Mesendoderm (in vitro differentiated cells): ENCODE measurements at regions not wholly inside any gene's neighbourhood (a gene's known extent, or its start where the extent isn't known, plus 50 kb on each side); places are given as distances from the start of the nearest gene placed in this dataset.

Experiments
- DNase-seq: peaks from one replicate; pipeline ENCODE4 v3.0.0; 2013
- H2AK5ac ChIP-seq: 2 replicates; pipeline ENCODE4 v1.6.1; 2013; ENCODE audit warnings: low read length, inconsistent platforms
- H2BK120ac ChIP-seq: 2 replicates; pipeline ENCODE4 v1.6.1; 2013; ENCODE audit warnings: low read depth, mild to moderate bottlenecking, low read length, moderate library complexity, mixed read lengths
- H2BK15ac ChIP-seq: replicated peaks from 2 replicates; pipeline ENCODE4 v1.6.1; 2013; ENCODE audit warnings: low read depth, mild to moderate bottlenecking, moderate library complexity
- H2BK5ac ChIP-seq: 2 replicates; pipeline ENCODE4 v1.6.1; 2013; ENCODE audit warnings: low read length, inconsistent platforms
- H3K18ac ChIP-seq: 2 replicates; pipeline ENCODE4 v1.6.1; 2013; ENCODE audit warnings: mild to moderate bottlenecking, low read length, mixed read lengths
- H3K23ac ChIP-seq: one replicate; pipeline ENCODE4 v1.6.1; 2013; ENCODE audit warnings: low read length
- H3K27ac ChIP-seq: 2 replicates; pipeline ENCODE4 v1.5.1; 2013; ENCODE audit warnings: low read depth, mild to moderate bottlenecking, inconsistent platforms, low read length, moderate library complexity
- H3K27me3 ChIP-seq: 2 replicates; pipeline ENCODE4 v1.6.1; 2013; ENCODE audit warnings: low read length, control low read depth, mild to moderate bottlenecking, inconsistent platforms; ENCODE audit not compliant: insufficient read depth, poor library complexity
- H3K36me3 ChIP-seq: 2 replicates; pipeline ENCODE4 v1.6.1; 2013; ENCODE audit warnings: low read length, inconsistent platforms; ENCODE audit not compliant: control insufficient read depth, insufficient read depth
- H3K4ac ChIP-seq: one replicate; pipeline ENCODE4 v1.6.1; 2013; ENCODE audit warnings: low read depth, mild to moderate bottlenecking, low read length, moderate library complexity
- H3K4me1 ChIP-seq: 2 replicates; pipeline ENCODE4 v1.6.1; 2013; ENCODE audit warnings: low read depth, low read length, inconsistent platforms; ENCODE audit not compliant: control insufficient read depth
- H3K4me2 ChIP-seq: 2 replicates; pipeline ENCODE4 v1.6.1; 2013; ENCODE audit warnings: low read length
- H3K4me3 ChIP-seq: 2 replicates; pipeline ENCODE4 v1.5.1; 2013; ENCODE audit warnings: mild to moderate bottlenecking, low read length
- H3K56ac ChIP-seq: one replicate; pipeline ENCODE4 v1.6.1; 2013; ENCODE audit warnings: low read length
- H3K79me1 ChIP-seq: 2 replicates; pipeline ENCODE4 v1.6.1; 2013; ENCODE audit warnings: low read length, inconsistent platforms
- H3K79me2 ChIP-seq: 2 replicates; pipeline ENCODE4 v1.6.1; 2013; ENCODE audit warnings: mild to moderate bottlenecking, low read length; ENCODE audit not compliant: control insufficient read depth, insufficient read depth
- H3K9ac ChIP-seq: 2 replicates; pipeline ENCODE4 v1.6.1; 2013; ENCODE audit warnings: low read length, inconsistent platforms
- H4K5ac ChIP-seq: one replicate; pipeline ENCODE4 v1.6.1; 2013; ENCODE audit warnings: low read length
- H4K8ac ChIP-seq: one replicate; pipeline ENCODE4 v1.6.1; 2013; ENCODE audit warnings: low read depth, mild to moderate bottlenecking, control low read depth, low read length, moderate library complexity
- WGBS: extraction: QIAGEN DNeasy Blood & Tissue Kit; methylation state at CpG from one replicate; pipeline ENCODE4 v1.1.7; 2013; ENCODE audit warnings: low lambda C conversion rate, missing lambda C conversion rate; ENCODE audit not compliant: insufficient coverage; ENCODE audit errors: extremely low coverage; 5-methylcytosine and 5-hydroxymethylcytosine counted together

GRCh38 chr5:168153263-168153875, 138.1 kb upstream of the WWC1 start:
- no CpG with 5 or more reads among the region's 7 CpGs for WGBS
- Histone ChIP-seq H3K56ac (no peak overlapping the region), H2BK120ac (no peak overlapping the region), H3K36me3 (no peaks in the 10 kb centered on the region), H2BK15ac (no peak overlapping the region), H2BK5ac (no peak overlapping the region), H3K4ac (no peak overlapping the region), H4K8ac (no peak overlapping the region), H3K27me3 (no peaks in the 10 kb centered on the region), H3K4me2 (no peak overlapping the region), H3K79me2 (no peaks in the 10 kb centered on the region), H3K79me1 (no peaks in the 10 kb centered on the region), H3K4me1 (no peaks in the 10 kb centered on the region), H4K5ac (no peak overlapping the region), H3K9ac (no peak overlapping the region), H3K23ac (no peak overlapping the region), H3K18ac (peak overlapping the region; percentile 5), H3K4me3 (no peak overlapping the region), H3K27ac (no peak overlapping the region), H2AK5ac (no peak overlapping the region)
- DNase-seq: peak; percentile 53

- no peaks in the 10 kb centered on the region for H3K79me1 ChIP-seq
- no peak overlapping the region for H3K4me3 ChIP-seq
- no peak overlapping the region for H2BK5ac ChIP-seq
- no peak overlapping the region for H3K56ac ChIP-seq
- H3K79me2 ChIP-seq: no peaks in the 10 kb centered on the region
- no peak overlapping the region for H3K9ac ChIP-seq
- peak overlapping the region; percentile 5 for H3K18ac ChIP-seq
- H3K4me1 ChIP-seq: no peaks in the 10 kb centered on the region
- H2BK15ac ChIP-seq: no peak overlapping the region
- H3K27me3 ChIP-seq: no peaks in the 10 kb centered on the region
- H3K27ac ChIP-seq: no peak overlapping the region
- no peak overlapping the region for H3K23ac ChIP-seq
- H3K4me2 ChIP-seq: no peak overlapping the region
- no peaks in the 10 kb centered on the region for H3K36me3 ChIP-seq
- no peak for DNase-seq
- H2BK120ac ChIP-seq: no peak overlapping the region
- H3K4ac ChIP-seq: no peak overlapping the region
- H4K5ac ChIP-seq: no peak overlapping the region
- WGBS: no CpG with 5 or more reads among the region's 6 CpGs
- H4K8ac ChIP-seq: no peak overlapping the region
- no peak overlapping the region for H2AK5ac ChIP-seq
These were observed 137.6 kb upstream of the WWC1 start for GRCh38 chr5:168153876-168154270.

GRCh38 chr5:168155585-168155984, 135.9 kb upstream of the WWC1 start:
- no peak overlapping the region for H4K5ac ChIP-seq
- no peaks in the 10 kb centered on the region for H3K79me1 ChIP-seq
- no peak overlapping the region for H3K9ac ChIP-seq
- H3K27me3 ChIP-seq: no peaks in the 10 kb centered on the region
- no peaks in the 10 kb centered on the region for H3K79me2 ChIP-seq
- no peak overlapping the region for H2BK120ac ChIP-seq
- no peak overlapping the region for H2AK5ac ChIP-seq
- no peak overlapping the region for H3K23ac ChIP-seq
- no peak overlapping the region for H3K4me3 ChIP-seq
- no peak for DNase-seq
- no peaks in the 10 kb centered on the region for H3K4me1 ChIP-seq
- H3K4ac ChIP-seq: no peak overlapping the region
- H3K4me2 ChIP-seq: no peak overlapping the region
- no peak overlapping the region for H2BK15ac ChIP-seq
- WGBS: no CpG with 5 or more reads among the region's 2 CpGs
- H3K18ac ChIP-seq: no peak overlapping the region
- no peak overlapping the region for H3K56ac ChIP-seq
- no peaks in the 10 kb centered on the region for H3K36me3 ChIP-seq
- H4K8ac ChIP-seq: no peak overlapping the region
- H2BK5ac ChIP-seq: no peak overlapping the region
- no peak overlapping the region for H3K27ac ChIP-seq

GRCh38 chr5:168156170-168156569, 135.3 kb upstream of the WWC1 start:
- no peak overlapping the region for H2AK5ac ChIP-seq
- no peak for DNase-seq

GRCh38 chr5:168157141-168157540, 134.3 kb upstream of the WWC1 start:
- no peaks in the 10 kb centered on the region for H3K27me3 ChIP-seq
- H3K27ac ChIP-seq: no peak overlapping the region
- no peak overlapping the region for H3K18ac ChIP-seq
- H2BK5ac ChIP-seq: no peak overlapping the region
- no peak overlapping the region for H4K5ac ChIP-seq
- H3K36me3 ChIP-seq: no peaks in the 10 kb centered on the region
- no CpG with 5 or more reads among the region's 2 CpGs for WGBS
- DNase-seq: no peak
- H3K79me2 ChIP-seq: no peaks in the 10 kb centered on the region
- no peaks in the 10 kb centered on the region for H3K4me1 ChIP-seq
- H3K79me1 ChIP-seq: no peaks in the 10 kb centered on the region
- no peak overlapping the region for H3K56ac ChIP-seq
- H2BK15ac ChIP-seq: no peak overlapping the region
- no peak overlapping the region for H3K9ac ChIP-seq
- H4K8ac ChIP-seq: no peak overlapping the region
- H3K4ac ChIP-seq: no peak overlapping the region
- no peak overlapping the region for H2AK5ac ChIP-seq
- no peak overlapping the region for H3K4me2 ChIP-seq
- H3K23ac ChIP-seq: no peak overlapping the region
- no peak overlapping the region for H3K4me3 ChIP-seq
- no peak overlapping the region for H2BK120ac ChIP-seq

More at GRCh38 chr5:168156170-168156569, 135.3 kb upstream of the WWC1 start:
- no peak overlapping the region for H4K5ac ChIP-seq
- H3K4ac ChIP-seq: no peak overlapping the region
- WGBS: no CpG with 5 or more reads among the region's 1 CpG
- H3K36me3 ChIP-seq: no peaks in the 10 kb centered on the region
- H2BK15ac ChIP-seq: no peak overlapping the region
- H3K79me1 ChIP-seq: no peaks in the 10 kb centered on the region
- H3K27ac ChIP-seq: no peak overlapping the region
- H3K18ac ChIP-seq: no peak overlapping the region
- H2BK120ac ChIP-seq: no peak overlapping the region
- no peak overlapping the region for H2BK5ac ChIP-seq
- H3K4me1 ChIP-seq: no peaks in the 10 kb centered on the region
- no peak overlapping the region for H3K4me3 ChIP-seq
- no peak overlapping the region for H3K23ac ChIP-seq
- no peak overlapping the region for H3K9ac ChIP-seq
- H3K79me2 ChIP-seq: no peaks in the 10 kb centered on the region
- no peak overlapping the region for H3K56ac ChIP-seq
- H4K8ac ChIP-seq: no peak overlapping the region
- no peak overlapping the region for H3K4me2 ChIP-seq
- no peaks in the 10 kb centered on the region for H3K27me3 ChIP-seq

GRCh38 chr5:168159425-168159824, 132.0 kb upstream of the WWC1 start:
- Histone ChIP-seq H3K4ac (no peak overlapping the region), H3K18ac (no peak overlapping the region), H3K9ac (no peak overlapping the region), H3K4me2 (no peak overlapping the region), H3K4me3 (no peak overlapping the region), H3K36me3 (no peaks in the 10 kb centered on the region), H2BK120ac (no peak overlapping the region), H4K8ac (no peak overlapping the region), H3K79me2 (no peaks in the 10 kb centered on the region), H3K4me1 (no peaks in the 10 kb centered on the region), H3K27me3 (no peaks in the 10 kb centered on the region), H4K5ac (no peak overlapping the region), H2AK5ac (no peak overlapping the region), H3K27ac (no peak overlapping the region), H2BK5ac (no peak overlapping the region), H3K56ac (no peak overlapping the region), H3K79me1 (no peaks in the 10 kb centered on the region), H2BK15ac (no peak overlapping the region), H3K23ac (no peak overlapping the region)
- WGBS: no CpG with 5 or more reads among the region's 3 CpGs
- DNase-seq: peak; percentile 82
